DMS 273 (cell line): ENCODE measurements at regions not wholly inside any gene's neighbourhood (a gene's known extent, or its start where the extent isn't known, plus 50 kb on each side); places are given as distances from the start of the nearest gene placed in this dataset.
"Not testable (repeated sequence)": the region's sequence is repeated elsewhere in the genome, so short reads cannot be mapped to it uniquely, and the experiment has no call there.

ENCODE experiments used
- DNase-seq: peaks from one replicate; lab custom pipeline; 2025; ENCODE audit not compliant: unreplicated experiment; lab: John Stamatoyannopoulos, UW

GRCh38 chr2:152263911-152264310 is 71.1 kb upstream of the FMNL2 start:
- no peak for DNase-seq

DNA sequence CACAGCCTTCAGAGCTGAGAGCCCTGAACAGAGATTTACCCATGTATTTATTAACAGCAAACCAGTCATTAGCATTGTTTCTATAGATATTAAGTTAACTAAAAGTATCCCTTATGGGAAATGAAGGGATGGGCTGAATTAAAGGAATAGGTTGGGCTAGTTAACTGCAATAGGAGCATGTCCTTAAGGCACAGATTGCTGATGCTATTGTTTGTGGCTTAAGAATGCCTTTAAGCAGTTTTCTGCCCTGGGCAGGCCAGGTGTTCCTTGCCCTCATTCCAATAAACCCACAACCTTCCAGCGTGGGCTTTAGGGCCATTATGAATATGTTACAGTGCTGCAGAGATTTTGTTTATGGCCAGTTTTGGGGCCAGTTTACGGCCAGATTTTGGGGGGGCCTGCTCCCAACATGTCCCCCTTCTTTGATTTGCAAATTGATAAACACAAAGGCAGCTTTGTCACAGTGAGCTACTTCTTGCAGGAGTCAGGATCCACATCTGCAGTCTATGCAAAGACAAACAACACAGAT is 61.2 kb upstream of the FMNL2 start:
- DNase-seq = not testable (repeated sequence)

DNA sequence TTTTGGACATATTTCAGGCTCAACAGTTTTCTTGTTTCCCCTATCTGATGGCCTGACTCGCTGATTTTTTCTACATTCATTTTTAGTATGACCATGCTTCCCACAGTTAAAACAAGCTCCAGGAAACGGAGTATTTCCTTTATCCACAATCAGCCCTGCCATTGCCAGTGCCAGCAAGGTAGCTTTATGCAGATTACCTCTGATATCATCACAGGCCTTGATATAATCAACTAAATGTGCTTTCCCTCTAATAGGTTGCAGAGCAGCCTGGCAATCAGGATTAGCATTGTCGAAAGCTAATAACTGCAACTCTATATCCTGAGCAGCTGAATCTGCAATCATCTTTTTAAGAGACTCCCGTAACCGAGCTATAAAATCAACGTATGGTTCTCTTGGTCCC is 57.1 kb upstream of the FMNL2 start:
- DNase-seq = not testable (repeated sequence)

DNA sequence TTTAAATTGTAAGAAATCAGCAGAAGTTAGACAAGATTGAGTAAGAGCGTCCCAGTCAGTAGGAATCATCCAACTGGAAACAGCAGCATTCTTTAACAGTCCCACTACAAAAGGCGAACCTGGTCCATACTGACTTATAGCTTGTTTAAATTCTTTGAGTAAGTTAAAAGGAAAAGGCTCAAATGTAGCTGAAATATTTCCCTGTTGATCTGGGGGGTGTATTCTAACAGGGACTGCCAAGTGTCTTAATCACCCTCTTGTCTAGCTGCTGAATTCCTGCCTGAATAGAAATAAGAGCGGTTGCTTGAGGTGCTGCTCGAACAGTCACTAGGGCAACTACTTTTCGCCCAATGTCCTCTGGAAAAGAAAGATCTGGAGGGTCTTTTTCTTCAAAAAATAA is 56.4 kb upstream of the FMNL2 start:
- no peak for DNase-seq

GRCh38 chr2:152279367-152279766 is 55.6 kb upstream of the FMNL2 start:
- DNase-seq = not testable (repeated sequence)

DNA sequence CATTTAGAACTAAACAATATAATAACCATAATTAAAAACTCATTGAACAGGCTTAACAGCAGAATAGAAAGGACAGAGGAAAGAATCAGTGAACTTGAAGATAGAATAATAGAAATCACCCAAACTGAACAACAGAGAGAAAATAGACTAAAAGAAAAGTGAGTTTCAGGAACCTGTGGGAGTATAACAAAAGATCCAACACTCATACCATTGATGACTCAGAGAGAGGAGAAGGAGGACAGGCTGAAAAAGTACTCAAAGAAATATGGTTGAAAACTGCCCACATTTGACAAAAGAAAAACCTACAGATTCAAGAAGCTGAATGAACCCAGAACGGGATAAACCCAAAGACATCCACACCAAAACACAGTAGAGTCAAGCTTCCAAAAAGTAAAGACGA is 54.2 kb upstream of the FMNL2 start:
- DNase-seq = no peak

DNA sequence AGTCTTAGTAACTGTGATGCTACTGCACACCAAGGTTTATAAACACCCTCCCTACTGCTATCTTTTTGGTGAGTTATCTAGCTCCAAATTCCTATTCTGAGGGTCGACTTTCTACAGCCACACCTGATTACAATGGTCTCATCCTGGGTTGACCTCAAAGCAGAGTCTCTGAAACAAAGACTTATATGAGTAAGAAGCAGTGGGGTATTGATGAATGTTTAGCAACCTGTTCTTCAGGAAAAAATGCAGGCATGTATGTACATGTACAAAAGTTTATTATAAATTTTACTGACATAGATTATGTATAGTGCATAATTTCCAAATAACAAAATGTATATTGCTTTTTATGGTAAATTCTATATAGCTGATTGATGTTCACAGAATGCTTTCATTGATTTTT is 51.6 kb upstream of the FMNL2 start:
- DNase-seq = no peak

DNA sequence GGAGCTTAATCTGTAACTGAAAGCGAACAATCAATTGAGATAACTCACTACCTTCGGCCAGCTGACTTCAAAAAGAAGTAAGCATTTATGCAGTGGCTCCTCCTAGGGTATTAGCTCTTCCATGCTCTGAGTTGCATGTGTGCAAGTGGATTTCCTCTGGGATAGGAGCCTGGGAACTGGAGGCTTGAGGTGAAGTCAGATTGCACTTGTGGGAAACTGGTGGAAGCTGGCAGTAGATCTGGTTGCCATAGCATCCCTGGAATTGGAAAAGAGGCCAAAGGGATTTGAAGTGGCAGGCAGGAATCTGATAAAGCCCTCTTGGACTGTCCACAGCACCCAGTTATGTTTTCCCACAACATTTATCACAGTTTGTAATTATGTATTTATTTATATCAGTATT is 50.6 kb upstream of the FMNL2 start:
- DNase-seq = peak; percentile 21
